ENCODE measurements at regions not wholly inside any gene's neighbourhood (a gene's known extent, or its start where the extent isn't known, plus 50 kb on each side); places are given as distances from the start of the nearest gene placed in this dataset.

GRCh38 chr4:44093390-44093789 lies 355.2 kb downstream of the KCTD8 start:
- no peak for TF ChIP-seq EZH2 (IDR thresholded peaks at IDR 0.05)
- no peak for TF ChIP-seq POLR2AphosphoS5 (IDR thresholded peaks at IDR 0.05; ENCODE audit: borderline replicate concordance, low read depth, low read length)

Data from SK-N-MC (cell line).